GM21717 (cell line): ENCODE measurements at regions not wholly inside any gene's neighbourhood (a gene's known extent, or its start where the extent isn't known, plus 50 kb on each side); places are given as distances from the start of the nearest gene placed in this dataset.
A peak's percentile ranks its signal among the peaks of the same experiment; 100 is the strongest.

Experiments
- ATAC-seq: cut with Tn5 transposase; IDR thresholded peaks from one replicate; pipeline ENCODE4 v1.9.1; 2021; ENCODE audit warnings: mild to moderate bottlenecking, moderate library complexity; ENCODE audit not compliant: unreplicated experiment

- ATAC-seq, result no peak
Observed at GRCh38 chr12:69059465-69060457, 126.8 kb upstream of the CPM start.

- ATAC-seq, result no peak
Observed at GRCh38 chr12:69061574-69061973, 128.6 kb upstream of the CPM start.

GRCh38 chr12:69062621-69063237 is 129.8 kb upstream of the CPM start:
- ATAC-seq, result no peak

- ATAC-seq, result no peak
Observed at GRCh38 chr12:69064734-69065443, 131.9 kb upstream of the CPM start.

- ATAC-seq, result no peak
Observed at GRCh38 chr12:69065775-69066174, 132.8 kb upstream of the CPM start.

- no peak for ATAC-seq
Observed at GRCh38 chr12:69066492-69067373, 133.8 kb upstream of the CPM start.

GRCh38 chr12:69067713-69068112 is 134.7 kb upstream of the CPM start:
- no peak for ATAC-seq

GRCh38 chr12:69068448-69068847 is 135.5 kb upstream of the CPM start:
- ATAC-seq, result no peak

- no peak for ATAC-seq
Observed at GRCh38 chr12:69069479-69069878, 136.5 kb upstream of the CPM start.

- peak; percentile 79 for ATAC-seq
Observed at GRCh38 chr12:69070319-69071090, 137.5 kb upstream of the CPM start.

- no peak for ATAC-seq
Observed at GRCh38 chr12:69071091-69071370, 138.1 kb upstream of the CPM start.

- ATAC-seq, result no peak
Observed at GRCh38 chr12:69073035-69073434, 140.1 kb upstream of the CPM start.

GRCh38 chr12:69074556-69075349 is 141.8 kb upstream of the CPM start:
- no peak for ATAC-seq

- no peak for ATAC-seq
Observed at GRCh38 chr12:69083689-69084088, 150.7 kb upstream of the CPM start.

GRCh38 chr12:69084816-69085378 is 151.9 kb upstream of the CPM start:
- no peak for ATAC-seq

- no peak for ATAC-seq
Observed at GRCh38 chr12:69085852-69086251, 152.9 kb upstream of the CPM start.

GRCh38 chr12:69087986-69088385 is 151.4 kb upstream of the CPSF6 start:
- no peak for ATAC-seq

- ATAC-seq, result no peak
Observed at GRCh38 chr12:69090722-69091121, 148.6 kb upstream of the CPSF6 start.

GRCh38 chr12:69091442-69092017 is 147.8 kb upstream of the CPSF6 start:
- ATAC-seq, result no peak
